ENCODE measurements at regions not wholly inside any gene's neighbourhood (a gene's known extent, or its start where the extent isn't known, plus 50 kb on each side); places are given as distances from the start of the nearest gene placed in this dataset.

GRCh38 chr1:227424953-227425352 is 106.7 kb upstream of the CDC42BPA start:
- no peak overlapping the region for H2AFZ ChIP-seq (ENCODE audit: low read depth)
- no peaks in the 10 kb centered on the region for H3K27me3 ChIP-seq (ENCODE audit: insufficient read depth)
- no peak overlapping the region for H3K4me2 ChIP-seq
- no peak overlapping the region for H3K9ac ChIP-seq
- no peaks in the 10 kb centered on the region for H3K79me2 ChIP-seq (ENCODE audit: insufficient read depth)
- H3K9me2 ChIP-seq: no peaks in the 10 kb centered on the region
- no peaks in the 10 kb centered on the region for H3F3A ChIP-seq (replicated peaks; ENCODE audit: insufficient read depth)
- H3K36me3 ChIP-seq (replicated peaks in 1 of 2; ENCODE audit: control insufficient read depth in 1 of 2, insufficient read depth in 2 of 2, low read length in 1 of 2): no peaks in the 10 kb centered on the region
- H3K4me3 ChIP-seq (ENCODE audit: low read depth in 2 of 2, low read length in 1 of 2): no peak overlapping the region
- no peaks in the 10 kb centered on the region for H4K20me1 ChIP-seq (ENCODE audit: insufficient read depth)
- H3K27ac ChIP-seq (ENCODE audit: low read depth in 2 of 2, low read length in 1 of 2): no peak overlapping the region
- ChIA-PET CTCF (no interaction called here), POLR2A (no interaction called here)
- H3K9me3 ChIP-seq: no peaks in the 10 kb centered on the region
- DNase-seq: no peak
- TF ChIP-seq RCOR1 (IDR thresholded peaks at IDR 0.05; ENCODE audit: low read length) (no peak), EP300 (IDR thresholded peaks at IDR 0.05; ENCODE audit: borderline replicate concordance in 1 of 2, low read depth in 1 of 2, low read length in 1 of 2) (no peak), POLR2AphosphoS5 (IDR thresholded peaks at IDR 0.05; ENCODE audit: low read depth, low read length) (no peak), IRF3 (IDR thresholded peaks at IDR 0.05; ENCODE audit: low read depth, low read length) (no peak), TEAD4 (IDR thresholded peaks at IDR 0.05; ENCODE audit: borderline replicate concordance, insufficient read depth) (no peak), EZH2phosphoT487 (IDR thresholded peaks at IDR 0.05; ENCODE audit: borderline replicate concordance, low read depth) (no peak), FOXJ3 (CRISPR knock-in tag; IDR thresholded peaks at IDR 0.05) (no peak), RFX5 (IDR thresholded peaks at IDR 0.05; ENCODE audit: low read length) (no peak), ELF1 (IDR thresholded peaks at IDR 0.05) (no peak), RXRA (IDR thresholded peaks at IDR 0.05; ENCODE audit: borderline replicate concordance, low read depth) (no peak), NRF1 (IDR thresholded peaks at IDR 0.05; ENCODE audit: low read depth, low read length) (no peak), FOXM1 (IDR thresholded peaks at IDR 0.05; ENCODE audit: low read depth) (no peak)
- 71% methylated on average over 7 of the region's 7 CpGs for WGBS (ENCODE audit: low lambda C conversion rate)
- H3K4me1 ChIP-seq (ENCODE audit: control insufficient read depth in 1 of 2, insufficient read depth in 2 of 2, low read depth in 1 of 2, low read length in 1 of 2): peaks cover 6 to 12% of the 10 kb centered on the region in 2 experiments; a peak in 2 of 4 replicates

- CTCF ChIA-PET: no interaction called here
Measured at GRCh38 chr1:227424159-227424680, 105.9 kb upstream of the CDC42BPA start.

More at GRCh38 chr1:227424159-227424680, 105.9 kb upstream of the CDC42BPA start:
- POLR2A ChIA-PET: no interaction called here
- no peak overlapping the region for H3K9ac ChIP-seq
- no peak for TF ChIP-seq JUND (IDR thresholded peaks at IDR 0.05)
- TF ChIP-seq, protein P1, sequence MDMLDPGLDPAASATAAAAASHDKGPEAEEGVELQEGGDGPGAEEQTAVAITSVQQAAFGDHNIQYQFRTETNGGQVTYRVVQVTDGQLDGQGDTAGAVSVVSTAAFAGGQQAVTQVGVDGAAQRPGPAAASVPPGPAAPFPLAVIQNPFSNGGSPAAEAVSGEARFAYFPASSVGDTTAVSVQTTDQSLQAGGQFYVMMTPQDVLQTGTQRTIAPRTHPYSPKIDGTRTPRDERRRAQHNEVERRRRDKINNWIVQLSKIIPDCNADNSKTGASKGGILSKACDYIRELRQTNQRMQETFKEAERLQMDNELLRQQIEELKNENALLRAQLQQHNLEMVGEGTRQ (IDR thresholded peaks at IDR 0.05; ENCODE audit: borderline replicate concordance, low read depth, low read length): no peak
- no peaks in the 10 kb centered on the region for H4K20me1 ChIP-seq (ENCODE audit: insufficient read depth)
- H3K79me2 ChIP-seq (ENCODE audit: insufficient read depth): no peaks in the 10 kb centered on the region
- no peaks in the 10 kb centered on the region for H3K27me3 ChIP-seq (ENCODE audit: insufficient read depth)
- no peaks in the 10 kb centered on the region for H3F3A ChIP-seq (replicated peaks; ENCODE audit: insufficient read depth)
- H3K27ac ChIP-seq (ENCODE audit: low read depth in 2 of 2, low read length in 1 of 2): no peak overlapping the region
- no peak overlapping the region for H3K4me2 ChIP-seq
- no peak overlapping the region for H2AFZ ChIP-seq (ENCODE audit: low read depth)
- no peaks in the 10 kb centered on the region for H3K36me3 ChIP-seq (replicated peaks in 1 of 2; ENCODE audit: control insufficient read depth in 1 of 2, insufficient read depth in 2 of 2, low read length in 1 of 2)
- no peaks in the 10 kb centered on the region for H3K9me2 ChIP-seq
- DNase-seq: no peak
- H3K9me3 ChIP-seq: no peaks in the 10 kb centered on the region
- no peak overlapping the region for H3K4me3 ChIP-seq (ENCODE audit: low read depth in 2 of 2, low read length in 1 of 2)
- H3K4me1 ChIP-seq (ENCODE audit: control insufficient read depth in 1 of 2, insufficient read depth in 2 of 2, low read depth in 1 of 2, low read length in 1 of 2): peaks cover under 1 to 5% of the 10 kb centered on the region in 2 experiments; a peak in 2 of 4 replicates
- 82% methylated on average over 7 of the region's 7 CpGs for WGBS (ENCODE audit: low lambda C conversion rate)
